Right renal pelvis (tissue), 4 donors: ENCODE measurements at regions not wholly inside any gene's neighbourhood (a gene's known extent, or its start where the extent isn't known, plus 50 kb on each side); places are given as distances from the start of the nearest gene placed in this dataset.
"Not testable (repeated sequence)": the region's sequence is repeated elsewhere in the genome, so short reads cannot be mapped to it uniquely, and the experiment has no call there.

ENCODE experiments used
- DNase-seq, 4 donors: peaks; one replicate each; pipeline ENCODE4 v3.0.0-alpha.2; 2013; ENCODE audit warnings: low read depth in 4 of 4, low spot score in 3 of 4, missing footprints in 1 of 4

DNA sequence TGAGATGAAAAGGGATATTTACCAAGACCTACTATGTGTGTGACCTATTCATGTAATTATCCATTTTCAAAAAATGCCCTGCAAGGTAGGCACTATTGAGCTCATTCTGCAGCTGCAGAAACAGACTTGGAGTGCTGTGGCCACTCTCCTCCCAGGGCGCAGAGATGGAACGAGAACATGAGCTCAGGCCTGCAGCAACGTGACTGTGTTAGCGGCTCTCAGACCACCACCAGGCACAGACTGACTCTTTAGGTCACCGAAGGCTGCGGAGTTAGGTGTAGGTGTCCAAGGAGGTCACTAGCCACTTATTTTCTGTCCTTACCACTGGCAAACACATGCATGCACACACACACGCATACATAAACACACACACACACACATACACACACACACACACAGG lies 271.4 kb upstream of the DIO3 start:
- DNase-seq: no peak

GRCh38 chr14:101290611-101291010 lies 270.7 kb upstream of the DIO3 start:
- DNase-seq: no peak

GRCh38 chr14:101291390-101291789 lies 269.9 kb upstream of the DIO3 start:
- no peak for DNase-seq

DNA sequence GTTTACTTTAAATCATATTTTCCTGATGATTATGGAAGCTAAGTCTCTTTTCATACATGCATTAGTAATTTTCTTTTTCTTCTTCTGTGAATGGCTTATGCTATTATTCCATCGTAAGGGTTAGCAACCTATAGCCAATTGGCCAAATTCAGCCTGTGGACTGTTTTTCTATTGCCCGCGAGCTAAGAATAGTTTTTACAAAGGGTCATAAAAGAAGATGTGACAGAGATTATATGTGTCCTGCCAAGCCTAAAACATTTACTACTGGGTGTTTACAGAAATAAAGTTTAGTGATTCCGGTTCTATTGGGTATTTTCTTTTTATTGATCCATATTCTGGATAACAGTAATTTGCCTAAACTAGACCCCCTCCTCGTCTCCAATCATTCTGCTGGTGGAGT lies 268.8 kb upstream of the DIO3 start:
- no peak for DNase-seq

GRCh38 chr14:101293605-101294004 lies 267.7 kb upstream of the DIO3 start:
- DNase-seq: no peak

GRCh38 chr14:101294136-101294535 lies 267.2 kb upstream of the DIO3 start:
- no peak for DNase-seq

- DNase-seq: not testable (repeated sequence)
Measured at GRCh38 chr14:101299781-101300180, 261.5 kb upstream of the DIO3 start.

GRCh38 chr14:101301011-101301410 lies 260.3 kb upstream of the DIO3 start:
- DNase-seq: no peak

GRCh38 chr14:101307162-101307561 lies 254.1 kb upstream of the DIO3 start:
- not testable (repeated sequence) for DNase-seq

- DNase-seq: not testable (repeated sequence)
Measured at GRCh38 chr14:101311186-101311585, 250.1 kb upstream of the DIO3 start.

DNA sequence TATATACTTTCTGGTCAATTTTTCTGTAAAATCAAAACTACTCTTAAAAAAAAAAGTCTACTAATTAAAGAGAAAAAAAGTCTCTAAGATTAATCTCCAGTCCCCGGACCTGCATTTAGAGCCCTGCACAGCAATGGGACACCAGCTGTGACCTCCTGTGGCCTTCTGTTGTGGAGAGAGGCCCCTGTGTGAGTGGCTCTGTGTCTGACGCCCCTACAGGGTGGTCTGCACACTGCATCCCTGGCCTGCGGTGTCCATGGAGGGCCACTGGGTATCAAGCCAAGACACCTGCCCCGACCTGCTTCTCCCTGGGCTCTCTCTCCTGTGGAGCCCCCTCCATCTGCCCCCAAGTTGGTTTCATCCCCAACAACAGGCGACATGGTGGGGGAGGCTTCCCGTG lies 248.0 kb upstream of the DIO3 start:
- no peak for DNase-seq

GRCh38 chr14:101315802-101316296 lies 245.4 kb upstream of the DIO3 start:
- no peak for DNase-seq

- DNase-seq: no peak
Measured at GRCh38 chr14:101318271-101318670, 243.0 kb upstream of the DIO3 start.

GRCh38 chr14:101320396-101320795 lies 240.9 kb upstream of the DIO3 start:
- no peak for DNase-seq

DNA sequence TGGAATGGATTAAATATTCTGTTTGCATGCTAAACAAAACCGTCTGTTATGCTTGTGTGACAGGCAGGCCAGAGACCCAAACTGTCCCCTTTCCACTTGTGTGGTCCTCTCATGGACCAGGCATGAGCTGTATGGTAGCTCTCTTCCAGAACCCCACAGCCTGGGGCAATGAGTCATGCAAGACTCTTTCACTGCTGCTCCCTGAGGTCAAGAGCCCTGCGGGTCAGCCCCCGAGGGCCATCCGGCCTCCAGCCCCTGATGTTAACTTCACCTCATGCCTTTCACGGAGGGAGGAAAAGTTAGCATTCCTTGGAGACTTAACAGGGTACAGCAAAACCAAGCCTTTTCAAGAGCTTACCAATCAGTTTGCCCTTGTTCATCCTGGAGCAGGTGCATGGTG lies 239.1 kb upstream of the DIO3 start:
- DNase-seq: no peak

- DNase-seq: no peak
Measured at GRCh38 chr14:101323111-101323510, 238.2 kb upstream of the DIO3 start.

DNA sequence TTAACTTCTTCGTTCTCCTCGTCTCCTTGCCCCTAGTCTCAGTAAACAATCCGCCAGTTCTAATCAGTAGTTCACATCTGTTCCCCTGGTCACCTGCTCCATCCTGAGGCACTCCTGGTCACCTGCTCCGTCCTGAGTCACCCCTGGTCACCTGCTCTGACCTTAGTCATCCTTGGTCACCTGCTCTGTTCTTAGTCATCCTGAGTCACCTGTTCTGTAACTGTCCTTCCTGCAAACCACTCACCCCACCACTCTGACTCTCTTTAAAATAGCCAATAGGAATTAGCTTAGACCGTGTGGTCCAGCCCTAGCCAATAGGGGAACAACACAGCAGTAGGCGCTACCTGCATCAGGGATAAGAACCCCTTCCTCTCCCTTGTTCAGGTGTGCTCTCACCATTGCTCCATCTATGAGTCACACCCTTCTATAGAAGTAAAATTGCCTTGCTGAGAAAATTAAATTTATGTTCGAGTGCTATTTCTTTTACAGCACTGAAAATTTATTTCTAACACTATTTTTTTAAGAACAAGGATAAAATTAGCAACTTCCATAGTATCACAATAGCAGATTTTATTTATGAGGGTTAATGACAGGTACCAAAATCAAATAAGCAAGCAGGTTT lies 237.6 kb upstream of the DIO3 start:
- not testable (repeated sequence) for DNase-seq

- DNase-seq: no peak
Measured at GRCh38 chr14:101325319-101325718, 236.0 kb upstream of the DIO3 start.

DNA sequence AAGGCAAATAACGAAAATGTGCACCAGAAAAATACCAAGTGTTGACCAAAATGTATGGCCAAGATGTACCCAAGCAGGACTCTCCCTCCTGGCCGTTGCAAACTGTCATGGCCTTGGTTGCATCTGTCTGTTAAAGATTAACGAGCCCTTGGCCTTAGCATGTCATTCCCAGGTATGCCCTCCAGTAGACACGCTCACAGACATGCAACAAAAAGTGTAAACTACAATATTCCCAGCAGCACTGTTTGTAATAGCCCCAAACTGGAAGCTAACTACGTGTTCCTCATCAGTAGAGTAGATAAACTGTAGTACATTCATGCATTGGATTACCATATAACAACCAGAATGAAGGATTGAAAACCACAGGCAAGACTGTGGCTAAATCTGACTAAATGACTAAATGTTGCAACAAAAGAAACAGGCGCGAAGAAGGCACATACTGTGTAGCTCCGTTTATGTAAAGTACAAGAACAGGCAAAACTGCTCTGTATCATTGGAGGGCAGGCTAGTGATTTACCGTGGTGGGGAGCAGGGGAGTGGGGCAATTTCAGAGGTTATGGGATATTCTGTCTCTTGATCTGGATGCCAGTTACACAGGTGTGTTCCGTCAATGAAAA lies 232.8 kb upstream of the DIO3 start:
- DNase-seq: no peak

DNA sequence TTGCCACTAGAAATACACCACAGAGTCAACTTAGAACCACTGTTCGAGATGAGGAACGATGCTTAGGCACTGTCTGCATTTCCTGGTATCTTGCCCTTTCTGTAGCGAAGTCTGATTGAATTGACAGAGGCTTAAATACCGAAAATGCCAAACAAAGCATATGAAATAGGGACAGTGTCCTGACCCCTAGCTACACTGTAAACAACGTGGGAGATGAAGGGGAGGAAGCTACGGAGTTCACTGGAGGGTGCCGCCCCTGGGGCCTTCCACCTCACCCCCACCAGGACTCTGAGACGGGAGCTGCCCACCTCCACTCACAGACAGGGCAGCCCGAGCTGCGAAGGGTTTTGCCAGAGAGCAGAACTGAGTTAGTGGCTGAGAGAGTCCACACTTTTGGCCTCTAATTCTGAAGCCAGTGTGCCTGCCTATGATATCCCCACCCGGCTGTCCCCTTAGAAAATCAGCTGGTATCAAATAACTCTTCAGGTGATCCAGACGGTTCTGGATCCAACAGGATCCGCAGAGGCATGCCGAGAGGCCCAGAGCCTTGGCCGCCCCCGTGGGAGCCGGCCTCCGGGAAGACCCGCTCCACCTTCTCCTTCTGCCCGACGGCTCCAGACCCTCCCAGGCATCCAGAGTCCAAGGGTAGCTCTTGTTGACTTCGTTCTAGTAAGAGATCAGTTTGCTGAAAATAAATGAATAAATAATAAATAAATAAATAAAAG lies 230.7 kb upstream of the DIO3 start:
- DNase-seq: no peak

DNA sequence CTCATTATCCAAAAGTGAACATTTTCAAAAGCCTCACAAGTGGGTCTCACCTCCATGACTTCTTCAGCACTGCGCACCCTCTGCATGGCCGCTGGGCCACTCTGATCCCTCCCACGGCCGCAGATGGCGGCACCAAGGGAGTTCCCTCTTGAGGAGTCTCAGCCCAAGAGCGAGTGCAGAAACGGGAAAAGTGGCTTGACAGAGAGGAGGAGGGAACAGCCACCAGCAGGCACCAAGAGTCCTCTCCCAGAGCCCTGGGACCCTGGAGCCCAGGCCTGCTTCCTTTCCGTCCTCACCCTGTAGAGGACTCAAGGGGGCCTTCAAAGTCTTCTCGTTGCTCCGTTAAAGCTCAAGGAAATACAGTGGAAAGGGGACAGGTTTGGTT lies 230.2 kb upstream of the DIO3 start:
- DNase-seq: no peak

- DNase-seq: no peak
Measured at GRCh38 chr14:101331661-101332169, 229.6 kb upstream of the DIO3 start.
